Smooth muscle cell (in vitro differentiated cells): ENCODE measurements at regions not wholly inside any gene's neighbourhood (a gene's known extent, or its start where the extent isn't known, plus 50 kb on each side); places are given as distances from the start of the nearest gene placed in this dataset.

Source experiments
- DNase-seq: peaks from one replicate; lab custom pipeline; 2025; ENCODE audit not compliant: unreplicated experiment; lab: John Stamatoyannopoulos, UW
- H2AFZ ChIP-seq: fragments of 200-600 bp; sonication (generic); 2 replicates; pipeline ENCODE4 v1.6.0; 2016; ENCODE audit warnings: antibody characterized with exemption, low read depth, mild to moderate bottlenecking
- H3F3A ChIP-seq: fragments of 200-600 bp; sonication (generic); 2 replicates; pipeline ENCODE4 v1.6.0; 2017; ENCODE audit warnings: antibody characterized with exemption, low read depth
- H3K27ac ChIP-seq: fragments of 200-600 bp; sonication (generic); 2 replicates; pipeline ENCODE4 v1.5.1; 2016; ENCODE audit warnings: low read depth, mild to moderate bottlenecking
- H3K27me3 ChIP-seq: fragments of 200-600 bp; sonication (generic); 2 replicates; pipeline ENCODE4 v1.6.1; 2016; ENCODE audit warnings: low read depth, mild to moderate bottlenecking
- H3K36me3 ChIP-seq: fragments of 200-600 bp; sonication (generic); 2 replicates; pipeline ENCODE4 v1.5.1; 2016; ENCODE audit warnings: low read depth
- H3K4me1 ChIP-seq: fragments of 200-600 bp; sonication (generic); 2 replicates; pipeline ENCODE4 v1.5.1; 2016; ENCODE audit warnings: low read depth
- H3K4me2 ChIP-seq: fragments of 200-600 bp; sonication (generic); 2 replicates; pipeline ENCODE4 v1.6.0; 2016; ENCODE audit warnings: mild to moderate bottlenecking
- H3K4me3 ChIP-seq: fragments of 200-600 bp; sonication (generic); 2 replicates; pipeline ENCODE4 v1.5.1; 2016; ENCODE audit warnings: mild to moderate bottlenecking
- H3K79me2 ChIP-seq: fragments of 200-600 bp; sonication (generic); 2 replicates; pipeline ENCODE4 v1.6.0; 2016; ENCODE audit warnings: low read depth, mild to moderate bottlenecking
- H3K9ac ChIP-seq: fragments of 200-600 bp; sonication (generic); 2 replicates; pipeline ENCODE4 v1.6.0; 2016; ENCODE audit warnings: low read depth
- H3K9me3 ChIP-seq: fragments of 200-600 bp; sonication (generic); replicated peaks from 2 replicates; pipeline ENCODE4 v1.5.1; 2016; ENCODE audit warnings: low read depth
- H4K20me1 ChIP-seq: fragments of 200-600 bp; sonication (generic); 2 replicates; pipeline ENCODE4 v1.6.0; 2016; ENCODE audit warnings: low read depth
- CTCF ChIP-seq: fragments of 200-600 bp; sonication (generic); IDR thresholded peaks from 2 replicates; pipeline ENCODE4 v1.5.1; 2017; ENCODE audit warnings: borderline replicate concordance, mild to moderate bottlenecking, antibody characterized with exemption; ENCODE audit not compliant: insufficient read depth, poor library complexity, severe bottlenecking
- WGBS: methylation state at CpG from one replicate; pipeline ENCODE4 v1.1.7; 2016; ENCODE audit warnings: low lambda C conversion rate; 5-methylcytosine and 5-hydroxymethylcytosine counted together

- H3K4me2 ChIP-seq, result no peak overlapping the region
- no peaks in the 10 kb centered on the region for H3K79me2 ChIP-seq
- DNase-seq, result no peak
- no peaks in the 10 kb centered on the region for H4K20me1 ChIP-seq
- no peaks in the 10 kb centered on the region for H3K27me3 ChIP-seq
- H3K4me1 ChIP-seq, result no peaks in the 10 kb centered on the region
- H3K4me3 ChIP-seq, result no peak overlapping the region
- WGBS, result 91% methylated on average over 3 of the region's 3 CpGs
- no peaks in the 10 kb centered on the region for H3K36me3 ChIP-seq
- H3K9ac ChIP-seq, result no peak overlapping the region
- no peak overlapping the region for H2AFZ ChIP-seq
- no peak for TF ChIP-seq CTCF
- H3F3A ChIP-seq, result no peaks in the 10 kb centered on the region
- no peak overlapping the region for H3K27ac ChIP-seq
- no peaks in the 10 kb centered on the region for H3K9me3 ChIP-seq
These were observed 278.6 kb downstream of the ETS1 start for GRCh38 chr11:128308794-128309193.

GRCh38 chr11:128305588-128305987 lies 281.8 kb downstream of the ETS1 start:
- TF ChIP-seq CTCF, result no peak

DNA sequence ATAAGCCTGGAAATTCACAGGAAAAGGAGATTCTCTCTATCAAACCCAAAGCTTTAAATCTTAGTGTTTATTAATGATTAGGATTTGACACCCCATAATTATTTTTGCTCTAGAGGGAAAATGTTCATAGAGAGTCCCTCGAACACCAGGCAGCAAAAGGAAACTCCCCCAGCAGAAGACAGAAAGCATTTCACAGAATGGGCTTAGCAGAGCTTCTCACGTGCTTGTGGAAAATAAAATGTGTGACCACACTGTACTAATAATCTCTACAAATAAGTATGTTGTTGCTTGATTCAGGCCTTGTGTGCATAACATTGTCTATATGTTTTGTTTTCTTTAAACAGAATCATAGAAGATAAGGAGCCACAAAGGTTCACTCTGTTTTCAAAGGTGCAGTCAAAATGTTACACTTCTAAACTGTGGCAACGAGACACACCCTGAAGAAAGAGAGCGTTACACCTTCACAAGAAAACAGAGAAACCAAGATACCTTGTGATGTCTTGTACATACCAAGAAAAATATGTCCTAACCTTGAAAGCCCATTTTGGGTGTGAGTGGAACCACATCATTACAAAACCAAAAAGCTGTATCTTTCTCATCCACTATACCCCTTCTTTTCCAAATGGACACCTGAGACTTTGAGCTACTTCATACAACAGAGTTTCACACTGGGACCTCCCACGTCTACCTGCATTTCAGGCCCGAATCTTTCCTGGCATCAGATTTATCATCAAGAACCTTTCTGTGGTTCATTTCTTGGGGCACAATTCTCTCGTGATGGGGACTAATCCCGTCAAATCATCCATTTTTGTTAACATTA lies 282.5 kb downstream of the ETS1 start:
- no peaks in the 10 kb centered on the region for H3K9me3 ChIP-seq
- H3K4me2 ChIP-seq, result no peak overlapping the region
- no peaks in the 10 kb centered on the region for H4K20me1 ChIP-seq
- peaks cover under 1% of the 10 kb centered on the region for H3K4me1 ChIP-seq
- TF ChIP-seq CTCF, result no peak
- H3K4me3 ChIP-seq, result no peak overlapping the region
- no peaks in the 10 kb centered on the region for H3K79me2 ChIP-seq
- DNase-seq, result no peak
- no peak overlapping the region for H3K27ac ChIP-seq
- H3K27me3 ChIP-seq, result no peaks in the 10 kb centered on the region
- no peak overlapping the region for H2AFZ ChIP-seq
- no peaks in the 10 kb centered on the region for H3K36me3 ChIP-seq
- no peak overlapping the region for H3K9ac ChIP-seq
- WGBS, result 85% methylated on average over 8 of the region's 8 CpGs
- H3F3A ChIP-seq, result peaks cover 6% of the 10 kb centered on the region

More at GRCh38 chr11:128305588-128305987, 281.8 kb downstream of the ETS1 start:
- H3K4me3 ChIP-seq, result no peak overlapping the region
- no peaks in the 10 kb centered on the region for H3K36me3 ChIP-seq
- DNase-seq, result no peak
- H4K20me1 ChIP-seq, result no peaks in the 10 kb centered on the region
- no peaks in the 10 kb centered on the region for H3F3A ChIP-seq
- no peaks in the 10 kb centered on the region for H3K79me2 ChIP-seq
- 100% methylated on average over 1 of the region's 1 CpG for whole genome bisulfite sequencing
- H3K9me3 ChIP-seq, result no peaks in the 10 kb centered on the region
- no peak overlapping the region for H3K4me2 ChIP-seq
- H3K4me1 ChIP-seq, result no peaks in the 10 kb centered on the region
- no peak overlapping the region for H3K9ac ChIP-seq
- no peaks in the 10 kb centered on the region for H3K27me3 ChIP-seq
- H3K27ac ChIP-seq, result no peak overlapping the region
- no peak overlapping the region for H2AFZ ChIP-seq

- WGBS, result 90% methylated on average over 2 of the region's 2 CpGs
- TF ChIP-seq CTCF, result no peak
These were observed 283.2 kb downstream of the ETS1 start for GRCh38 chr11:128304116-128304515.

More at GRCh38 chr11:128304116-128304515, 283.2 kb downstream of the ETS1 start:
- Histone ChIP-seq H3K9me3 (no peaks in the 10 kb centered on the region), H3F3A (peaks cover 12% of the 10 kb centered on the region), H4K20me1 (no peaks in the 10 kb centered on the region), H3K36me3 (no peaks in the 10 kb centered on the region), H3K9ac (no peak overlapping the region), H3K4me2 (no peak overlapping the region), H3K79me2 (no peaks in the 10 kb centered on the region), H3K27me3 (no peaks in the 10 kb centered on the region), H3K4me1 (peaks cover 7% of the 10 kb centered on the region), H3K4me3 (no peak overlapping the region), H3K27ac (no peak overlapping the region), H2AFZ (no peak overlapping the region)
- no peak for DNase-seq
